ENCODE measurements at regions not wholly inside any gene's neighbourhood (a gene's known extent, or its start where the extent isn't known, plus 50 kb on each side); places are given as distances from the start of the nearest gene placed in this dataset.

GRCh38 chr17:54099221-54099620 lies 276.5 kb downstream of the KIF2B start:
- H3K9me3 Mint-ChIP-seq (ENCODE audit: unreplicated experiment) = no peaks in the 10 kb centered on the region
- H3K4me1 Mint-ChIP-seq (ENCODE audit: low read depth, unreplicated experiment) = no peaks in the 10 kb centered on the region
- TF ChIP-seq CTCF (IDR thresholded peaks at IDR 0.05; ENCODE audit: partially characterized antibody, unreplicated experiment) = no peak
- peaks cover 10% of the 10 kb centered on the region for H3K36me3 Mint-ChIP-seq (ENCODE audit: unreplicated experiment)
- H3K4me3 Mint-ChIP-seq (ENCODE audit: unreplicated experiment) = no peak overlapping the region
- no peak overlapping the region for H3K27ac Mint-ChIP-seq (ENCODE audit: unreplicated experiment)
- no peaks in the 10 kb centered on the region for H3K27me3 Mint-ChIP-seq (ENCODE audit: unreplicated experiment)
- no peak for DNase-seq

- no peak overlapping the region for H3K27ac Mint-ChIP-seq (ENCODE audit: unreplicated experiment)
- TF ChIP-seq CTCF (IDR thresholded peaks at IDR 0.05; ENCODE audit: partially characterized antibody, unreplicated experiment) = no peak
- no peaks in the 10 kb centered on the region for H3K27me3 Mint-ChIP-seq (ENCODE audit: unreplicated experiment)
- H3K4me3 Mint-ChIP-seq (ENCODE audit: unreplicated experiment) = no peak overlapping the region
- H3K36me3 Mint-ChIP-seq (ENCODE audit: unreplicated experiment) = peaks cover 16% of the 10 kb centered on the region
- H3K4me1 Mint-ChIP-seq (ENCODE audit: low read depth, unreplicated experiment) = no peaks in the 10 kb centered on the region
- no peak for DNase-seq
- no peaks in the 10 kb centered on the region for H3K9me3 Mint-ChIP-seq (ENCODE audit: unreplicated experiment)
Observed at GRCh38 chr17:54102246-54102645, 279.5 kb downstream of the KIF2B start.

- no peak overlapping the region for H3K4me3 Mint-ChIP-seq (ENCODE audit: unreplicated experiment)
- H3K27ac Mint-ChIP-seq (ENCODE audit: unreplicated experiment) = no peak overlapping the region
- no peak for DNase-seq
- no peaks in the 10 kb centered on the region for H3K27me3 Mint-ChIP-seq (ENCODE audit: unreplicated experiment)
- H3K36me3 Mint-ChIP-seq (ENCODE audit: unreplicated experiment) = no peaks in the 10 kb centered on the region
- H3K9me3 Mint-ChIP-seq (ENCODE audit: unreplicated experiment) = no peaks in the 10 kb centered on the region
- TF ChIP-seq CTCF (IDR thresholded peaks at IDR 0.05; ENCODE audit: partially characterized antibody, unreplicated experiment) = no peak
- H3K4me1 Mint-ChIP-seq (ENCODE audit: low read depth, unreplicated experiment) = no peaks in the 10 kb centered on the region
Observed at GRCh38 chr17:54111576-54111975, 288.8 kb downstream of the KIF2B start.

- Mint-ChIP-seq H3K27ac (ENCODE audit: unreplicated experiment) (no peak overlapping the region), H3K9me3 (ENCODE audit: unreplicated experiment) (no peaks in the 10 kb centered on the region), H3K27me3 (ENCODE audit: unreplicated experiment) (no peaks in the 10 kb centered on the region), H3K36me3 (ENCODE audit: unreplicated experiment) (no peaks in the 10 kb centered on the region), H3K4me3 (ENCODE audit: unreplicated experiment) (no peak overlapping the region), H3K4me1 (ENCODE audit: low read depth, unreplicated experiment) (no peaks in the 10 kb centered on the region)
- no peak for DNase-seq
- no peak for TF ChIP-seq CTCF (IDR thresholded peaks at IDR 0.05; ENCODE audit: partially characterized antibody, unreplicated experiment)
Observed at GRCh38 chr17:54117452-54117851, 294.7 kb downstream of the KIF2B start.

GRCh38 chr17:54124456-54124855 lies 301.7 kb downstream of the KIF2B start:
- no peak overlapping the region for H3K4me3 Mint-ChIP-seq (ENCODE audit: unreplicated experiment)
- no peaks in the 10 kb centered on the region for H3K36me3 Mint-ChIP-seq (ENCODE audit: unreplicated experiment)
- no peak overlapping the region for H3K27ac Mint-ChIP-seq (ENCODE audit: unreplicated experiment)
- no peaks in the 10 kb centered on the region for H3K4me1 Mint-ChIP-seq (ENCODE audit: low read depth, unreplicated experiment)
- no peak for TF ChIP-seq CTCF (IDR thresholded peaks at IDR 0.05; ENCODE audit: partially characterized antibody, unreplicated experiment)
- H3K9me3 Mint-ChIP-seq (ENCODE audit: unreplicated experiment) = peaks cover 6% of the 10 kb centered on the region
- H3K27me3 Mint-ChIP-seq (ENCODE audit: unreplicated experiment) = peaks cover 2% of the 10 kb centered on the region
- DNase-seq = no peak
